ENCODE measurements at regions not wholly inside any gene's neighbourhood (a gene's known extent, or its start where the extent isn't known, plus 50 kb on each side); places are given as distances from the start of the nearest gene placed in this dataset.

GRCh38 chr11:127559978-127560377 is 559.4 kb upstream of the KIRREL3 start:
- H3K36me3 ChIP-seq (ENCODE audit: control insufficient read depth in 2 of 2, extremely low read depth in 1 of 2, insufficient read depth in 2 of 2, low read length in 2 of 2): no peaks in the 10 kb centered on the region
- no peaks in the 10 kb centered on the region for H4K20me1 ChIP-seq (replicated peaks; ENCODE audit: control insufficient read depth, extremely low read depth, insufficient read depth, low read length)
- H3K9me1 ChIP-seq (replicated peaks; ENCODE audit: control insufficient read depth, extremely low read depth, insufficient read depth, low read length): no peaks in the 10 kb centered on the region
- H3K9ac ChIP-seq (replicated peaks; ENCODE audit: extremely low read depth, insufficient read depth, low read length): no peak overlapping the region
- no TSS peak for BruUV-seq (replicated peaks)
- ChIA-PET POLR2A (no interaction called here), CTCF (no interaction called here)
- no peak for FAIRE-seq
- H3K4me1 ChIP-seq (ENCODE audit: control insufficient read depth, extremely low read depth, insufficient read depth, low read length): no peaks in the 10 kb centered on the region
- H3K79me2 ChIP-seq (ENCODE audit: control insufficient read depth, insufficient read depth, low read length): no peaks in the 10 kb centered on the region
- intact Hi-C loops (cut with micrococcal nuclease) (no loop called here), dilution Hi-C loops (cut with MboI; ENCODE audit: extremely low pct_ligation_motif_present, low sequenced_read_pairs) (no loop called here)
- TF ChIP-seq MYC (IDR thresholded peaks at IDR 0.05; ENCODE audit: low read depth, low read length) (no peak), POLR2A (IDR thresholded peaks at IDR 0.05; ENCODE audit: low read depth, low read length) (no peak), GATA2 (IDR thresholded peaks at IDR 0.05; ENCODE audit: insufficient read depth, insufficient read length, low read depth, low read length) (no peak)
- H3K9me3 ChIP-seq (replicated peaks; ENCODE audit: control insufficient read depth, insufficient read depth, low read length): no peaks in the 10 kb centered on the region
- H2AFZ ChIP-seq (ENCODE audit: low read depth, low read length): no peak overlapping the region
- H3K27ac ChIP-seq (ENCODE audit: insufficient read depth, low read depth, low read length): no peak overlapping the region
- no peaks in the 10 kb centered on the region for H3K27me3 ChIP-seq (ENCODE audit: control insufficient read depth in 2 of 2, insufficient read depth in 2 of 2, low read length in 2 of 2)
- H3K4me2 ChIP-seq (ENCODE audit: insufficient read depth, low read length): no peak overlapping the region
- H3K4me3 ChIP-seq (replicated peaks in 1 of 3; ENCODE audit: insufficient read depth in 1 of 3, low read depth in 1 of 3, low read length in 3 of 3): no peak overlapping the region
- no peak for DNase-seq (ENCODE audit: low read depth, low spot score)

GRCh38 chr11:127552446-127552845 is 551.9 kb upstream of the KIRREL3 start:
- BruUV-seq (replicated peaks): no TSS peak
- no peak for TF ChIP-seq CTCF (IDR thresholded peaks at IDR 0.05; ENCODE audit: extremely low read depth in 1 of 2, insufficient read depth in 1 of 2, low read depth in 1 of 2, low read length in 2 of 2)
- no peak for TF ChIP-seq JUN (IDR thresholded peaks at IDR 0.05; ENCODE audit: borderline replicate concordance, insufficient read depth, insufficient read length, low read depth)
- no peak for TF ChIP-seq GATA2 (IDR thresholded peaks at IDR 0.05; ENCODE audit: insufficient read depth, insufficient read length, low read depth, low read length)
- no peak for TF ChIP-seq FOS (IDR thresholded peaks at IDR 0.05; ENCODE audit: borderline replicate concordance, insufficient read depth, low read length)
- no peak for TF ChIP-seq MYC (IDR thresholded peaks at IDR 0.05; ENCODE audit: low read depth, low read length)
- TF ChIP-seq POLR2AphosphoS5 (IDR thresholded peaks at IDR 0.05; ENCODE audit: insufficient read depth, low read depth, low read length): no peak
- no peak for TF ChIP-seq POLR2A (IDR thresholded peaks at IDR 0.05; ENCODE audit: low read depth, low read length)
- no peak overlapping the region for H3K27ac ChIP-seq (ENCODE audit: insufficient read depth, low read depth, low read length)
- no peaks in the 10 kb centered on the region for H3K9me3 ChIP-seq (replicated peaks; ENCODE audit: control insufficient read depth, insufficient read depth, low read length)
- no peaks in the 10 kb centered on the region for H3K36me3 ChIP-seq (ENCODE audit: control insufficient read depth in 2 of 2, extremely low read depth in 1 of 2, insufficient read depth in 2 of 2, low read length in 2 of 2)
- H3K27me3 ChIP-seq (ENCODE audit: control insufficient read depth in 2 of 2, insufficient read depth in 2 of 2, low read length in 2 of 2): no peaks in the 10 kb centered on the region
- H3K9me1 ChIP-seq (replicated peaks; ENCODE audit: control insufficient read depth, extremely low read depth, insufficient read depth, low read length): no peaks in the 10 kb centered on the region
- DNase-seq (ENCODE audit: low read depth, low spot score) (no peak), FAIRE-seq (no peak)
- intact Hi-C loops (cut with micrococcal nuclease): no loop called here
- no peaks in the 10 kb centered on the region for H4K20me1 ChIP-seq (replicated peaks; ENCODE audit: control insufficient read depth, extremely low read depth, insufficient read depth, low read length)
- dilution Hi-C loops (cut with MboI; ENCODE audit: extremely low pct_ligation_motif_present, low sequenced_read_pairs): no loop called here
- H3K4me1 ChIP-seq (ENCODE audit: control insufficient read depth, extremely low read depth, insufficient read depth, low read length): no peaks in the 10 kb centered on the region
- no peak overlapping the region for H3K4me3 ChIP-seq (replicated peaks in 1 of 3; ENCODE audit: insufficient read depth in 1 of 3, low read depth in 1 of 3, low read length in 3 of 3)
- no peak overlapping the region for H2AFZ ChIP-seq (ENCODE audit: low read depth, low read length)
- H3K4me2 ChIP-seq (ENCODE audit: insufficient read depth, low read length): no peak overlapping the region
- POLR2A ChIA-PET: no interaction called here
- H3K9ac ChIP-seq (replicated peaks; ENCODE audit: extremely low read depth, insufficient read depth, low read length): no peak overlapping the region
- CTCF ChIA-PET: no interaction called here
- H3K79me2 ChIP-seq (ENCODE audit: control insufficient read depth, insufficient read depth, low read length): no peaks in the 10 kb centered on the region

Data from endothelial cell of umbilical vein (primary cell).